T-helper 22 cell (primary cell): ENCODE measurements at regions not wholly inside any gene's neighbourhood (a gene's known extent, or its start where the extent isn't known, plus 50 kb on each side); places are given as distances from the start of the nearest gene placed in this dataset.
"Not testable (repeated sequence)": the region's sequence is repeated elsewhere in the genome, so short reads cannot be mapped to it uniquely, and the experiment has no call there.

Source experiments
- DNase-seq: peaks from one replicate; pipeline ENCODE4 v3.0.0-alpha.2; 2020; ENCODE audit warnings: low read depth

GRCh38 chrX:149420566-149420965, 84.5 kb downstream of the IDS start:
- DNase-seq, result not testable (repeated sequence)

- no peak for DNase-seq
Observed at GRCh38 chrX:149398027-149398426, 107.1 kb downstream of the IDS start.

GRCh38 chrX:149392921-149393320, 112.2 kb downstream of the IDS start:
- DNase-seq, result no peak

- DNase-seq, result no peak
Observed at GRCh38 chrX:149383852-149384251, 121.3 kb downstream of the IDS start.

- DNase-seq, result no peak
Observed at GRCh38 chrX:149374751-149375150, 130.4 kb downstream of the IDS start.

GRCh38 chrX:149372866-149373265, 132.2 kb downstream of the IDS start:
- DNase-seq, result no peak

GRCh38 chrX:149371986-149372385, 133.1 kb downstream of the IDS start:
- no peak for DNase-seq

GRCh38 chrX:149370097-149370496, 135.0 kb downstream of the IDS start:
- no peak for DNase-seq

GRCh38 chrX:149365552-149365951, 139.6 kb downstream of the IDS start:
- no peak for DNase-seq

GRCh38 chrX:149365061-149365460, 140.0 kb downstream of the IDS start:
- no peak for DNase-seq

GRCh38 chrX:149363965-149364364, 141.1 kb downstream of the IDS start:
- DNase-seq, result no peak

GRCh38 chrX:149346306-149346705, 158.8 kb downstream of the IDS start:
- no peak for DNase-seq

- no peak for DNase-seq
Observed at GRCh38 chrX:149322316-149322715, 182.8 kb downstream of the IDS start.

- no peak for DNase-seq
Observed at GRCh38 chrX:149313871-149314371, 191.2 kb downstream of the IDS start.

- DNase-seq, result no peak
Observed at GRCh38 chrX:149312988-149313387, 192.1 kb downstream of the IDS start.

- no peak for DNase-seq
Observed at GRCh38 chrX:149312097-149312496, 193.0 kb downstream of the IDS start.

- no peak for DNase-seq
Observed at GRCh38 chrX:149302705-149303104, 202.4 kb downstream of the IDS start.

GRCh38 chrX:149298111-149298510, 207.0 kb downstream of the IDS start:
- DNase-seq, result no peak

- no peak for DNase-seq
Observed at GRCh38 chrX:149296092-149296491, 209.0 kb downstream of the IDS start.

- DNase-seq, result peak; percentile 1
Observed at GRCh38 chrX:149286940-149287349, 218.2 kb downstream of the IDS start.

GRCh38 chrX:149284616-149285015, 220.5 kb downstream of the IDS start:
- no peak for DNase-seq

GRCh38 chrX:149283853-149284252, 221.3 kb downstream of the IDS start:
- DNase-seq, result no peak

- no peak for DNase-seq
Observed at GRCh38 chrX:149282909-149283308, 222.2 kb downstream of the IDS start.

- DNase-seq, result no peak
Observed at GRCh38 chrX:149280011-149280410, 225.1 kb downstream of the IDS start.

GRCh38 chrX:149275836-149276235, 229.3 kb downstream of the IDS start:
- DNase-seq, result no peak
